22Rv1 (cell line): ENCODE measurements at regions not wholly inside any gene's neighbourhood (a gene's known extent, or its start where the extent isn't known, plus 50 kb on each side); places are given as distances from the start of the nearest gene placed in this dataset.

Source experiments
- CTCF ChIP-seq: fragments of 450-650 bp; IDR thresholded peaks from 2 replicates; pipeline ENCODE4 v1.5.1; 2017; ENCODE audit warnings: mild to moderate bottlenecking
- ZFX ChIP-seq: fragments of 450-650 bp; IDR thresholded peaks from 2 replicates; pipeline ENCODE4 v1.6.1; 2017; ENCODE audit warnings: antibody characterized with exemption, borderline replicate concordance

GRCh38 chr10:37700886-37701780 is 156.3 kb downstream of the ZNF248 start:
- no peak for TF ChIP-seq CTCF
- no peak for TF ChIP-seq ZFX
